HEK293 (cell line): ENCODE measurements at regions not wholly inside any gene's neighbourhood (a gene's known extent, or its start where the extent isn't known, plus 50 kb on each side); places are given as distances from the start of the nearest gene placed in this dataset.

Source experiments
- GFI1B ChIP-seq: fragments of 450-650 bp; formaldehyde crosslinking; IDR thresholded peaks from 2 replicates; pipeline ENCODE4 v1.5.1; 2016; ENCODE audit warnings: missing biosample characterization, missing genetic modification characterization
- PRDM1 ChIP-seq: fragments of 450-650 bp; formaldehyde crosslinking; IDR thresholded peaks from 2 replicates; pipeline ENCODE4; 2016; ENCODE audit warnings: missing biosample characterization, missing genetic modification characterization
- YY1 ChIP-seq: fragments of 450-650 bp; formaldehyde crosslinking; IDR thresholded peaks from 2 replicates; pipeline ENCODE4 v1.5.1; 2018; ENCODE audit warnings: missing biosample characterization, missing genetic modification characterization
- ZFP37 ChIP-seq: fragments of 450-650 bp; formaldehyde crosslinking; IDR thresholded peaks from 2 replicates; pipeline ENCODE4 v1.5.1; 2016; ENCODE audit warnings: missing biosample characterization, missing genetic modification characterization
- ZNF121 ChIP-seq: fragments of 450-650 bp; formaldehyde crosslinking; IDR thresholded peaks from 2 replicates; pipeline ENCODE4 v1.5.1; 2016; ENCODE audit warnings: missing biosample characterization, missing genetic modification characterization
- ZNF138 ChIP-seq: fragments of 450-650 bp; formaldehyde crosslinking; IDR thresholded peaks from 2 replicates; pipeline ENCODE4 v1.5.1; 2016; ENCODE audit warnings: missing biosample characterization, missing genetic modification characterization, borderline replicate concordance
- ZNF24 ChIP-seq: fragments of 450-650 bp; formaldehyde crosslinking; IDR thresholded peaks from 2 replicates; pipeline ENCODE4 v1.5.1; 2016; ENCODE audit warnings: missing biosample characterization, missing genetic modification characterization
- TF ChIP-seq, protein P1 (sequence below): fragments of 450-650 bp; formaldehyde crosslinking; IDR thresholded peaks from 2 replicates; pipeline ENCODE4 v1.5.1; 2016; ENCODE audit warnings: missing biosample characterization, missing genetic modification characterization

DNA sequence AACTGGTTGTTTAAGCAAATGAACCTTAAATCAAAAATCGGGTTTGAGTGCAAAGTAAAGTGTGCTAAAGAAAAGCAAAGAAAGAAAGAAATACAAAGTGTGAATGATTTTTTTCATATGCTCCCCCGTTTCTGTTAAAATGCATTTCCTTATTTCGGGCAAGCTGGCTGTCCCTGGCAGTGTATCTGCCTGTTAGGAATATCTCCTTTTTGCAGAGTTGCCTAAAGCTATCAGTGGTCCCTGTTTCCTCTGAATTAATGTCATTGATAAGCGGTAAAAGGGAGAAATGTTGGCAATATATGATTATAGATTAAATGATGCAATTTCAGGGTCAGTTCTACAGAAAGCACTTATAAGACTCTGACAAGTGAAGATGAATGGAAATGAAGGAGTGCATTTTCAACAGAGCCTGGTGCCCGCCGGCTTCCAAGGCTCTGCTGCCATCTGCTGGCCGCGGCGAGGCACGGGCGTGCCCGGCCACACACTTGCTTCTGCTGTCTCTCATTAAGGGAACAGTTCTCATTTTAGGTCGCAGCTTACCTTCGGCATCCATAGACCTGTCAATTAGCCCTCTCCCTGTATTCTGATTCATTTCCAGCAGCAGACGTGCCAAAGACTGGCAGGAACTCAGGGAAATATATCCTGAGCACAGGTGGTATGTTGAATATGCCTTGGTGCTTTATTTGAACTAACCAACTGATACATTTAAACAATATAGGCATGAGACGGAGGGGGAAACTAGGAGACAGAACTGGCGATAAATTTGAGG is 381.9 kb downstream of the C6orf118 start:
- TF ChIP-seq PRDM1 (tag by site-specific recombination) (no peak), ZNF138 (tag by site-specific recombination) (no peak), ZNF24 (tag by site-specific recombination) (no peak), YY1 (tag by site-specific recombination) (no peak), ZNF121 (tag by site-specific recombination) (no peak), ZFP37 (tag by site-specific recombination) (no peak), GFI1B (tag by site-specific recombination) (no peak)
- TF ChIP-seq, protein P1, sequence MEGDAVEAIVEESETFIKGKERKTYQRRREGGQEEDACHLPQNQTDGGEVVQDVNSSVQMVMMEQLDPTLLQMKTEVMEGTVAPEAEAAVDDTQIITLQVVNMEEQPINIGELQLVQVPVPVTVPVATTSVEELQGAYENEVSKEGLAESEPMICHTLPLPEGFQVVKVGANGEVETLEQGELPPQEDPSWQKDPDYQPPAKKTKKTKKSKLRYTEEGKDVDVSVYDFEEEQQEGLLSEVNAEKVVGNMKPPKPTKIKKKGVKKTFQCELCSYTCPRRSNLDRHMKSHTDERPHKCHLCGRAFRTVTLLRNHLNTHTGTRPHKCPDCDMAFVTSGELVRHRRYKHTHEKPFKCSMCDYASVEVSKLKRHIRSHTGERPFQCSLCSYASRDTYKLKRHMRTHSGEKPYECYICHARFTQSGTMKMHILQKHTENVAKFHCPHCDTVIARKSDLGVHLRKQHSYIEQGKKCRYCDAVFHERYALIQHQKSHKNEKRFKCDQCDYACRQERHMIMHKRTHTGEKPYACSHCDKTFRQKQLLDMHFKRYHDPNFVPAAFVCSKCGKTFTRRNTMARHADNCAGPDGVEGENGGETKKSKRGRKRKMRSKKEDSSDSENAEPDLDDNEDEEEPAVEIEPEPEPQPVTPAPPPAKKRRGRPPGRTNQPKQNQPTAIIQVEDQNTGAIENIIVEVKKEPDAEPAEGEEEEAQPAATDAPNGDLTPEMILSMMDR (tag by site-specific recombination), result peak; percentile 63
